Renal cortical epithelial cell (primary cell): ENCODE measurements at regions not wholly inside any gene's neighbourhood (a gene's known extent, or its start where the extent isn't known, plus 50 kb on each side); places are given as distances from the start of the nearest gene placed in this dataset.

Source experiments
- DNase-seq: peaks from one replicate; pipeline ENCODE4 v3.0.0-alpha.2; 2011; ENCODE audit warnings: low read depth

DNA sequence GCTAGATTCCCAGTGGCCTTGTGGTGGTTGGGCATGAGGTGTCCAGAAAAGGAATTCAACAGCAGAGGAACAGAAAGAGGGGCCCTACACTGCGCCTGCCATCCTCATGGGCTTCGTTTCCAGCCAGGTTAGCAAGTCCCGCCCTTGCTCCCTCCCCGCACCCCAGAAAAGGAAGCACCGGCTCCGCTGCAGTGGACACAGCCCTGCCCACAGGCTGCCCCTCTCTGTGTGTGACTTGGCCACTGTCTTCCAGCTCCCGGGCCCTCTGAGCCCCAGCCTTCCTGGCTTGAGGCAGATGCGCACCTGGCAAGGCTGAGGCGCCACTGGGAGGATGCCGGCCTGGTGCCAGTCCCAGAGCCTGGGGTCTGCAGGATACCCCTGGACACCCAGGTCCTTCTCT, 305.0 kb upstream of the IRX4 start:
- DNase-seq: no peak

- no peak for DNase-seq
Measured at GRCh38 chr5:2187156-2187555, 304.4 kb upstream of the IRX4 start.

- DNase-seq: no peak
Measured at GRCh38 chr5:2186472-2187015, 303.8 kb upstream of the IRX4 start.

DNA sequence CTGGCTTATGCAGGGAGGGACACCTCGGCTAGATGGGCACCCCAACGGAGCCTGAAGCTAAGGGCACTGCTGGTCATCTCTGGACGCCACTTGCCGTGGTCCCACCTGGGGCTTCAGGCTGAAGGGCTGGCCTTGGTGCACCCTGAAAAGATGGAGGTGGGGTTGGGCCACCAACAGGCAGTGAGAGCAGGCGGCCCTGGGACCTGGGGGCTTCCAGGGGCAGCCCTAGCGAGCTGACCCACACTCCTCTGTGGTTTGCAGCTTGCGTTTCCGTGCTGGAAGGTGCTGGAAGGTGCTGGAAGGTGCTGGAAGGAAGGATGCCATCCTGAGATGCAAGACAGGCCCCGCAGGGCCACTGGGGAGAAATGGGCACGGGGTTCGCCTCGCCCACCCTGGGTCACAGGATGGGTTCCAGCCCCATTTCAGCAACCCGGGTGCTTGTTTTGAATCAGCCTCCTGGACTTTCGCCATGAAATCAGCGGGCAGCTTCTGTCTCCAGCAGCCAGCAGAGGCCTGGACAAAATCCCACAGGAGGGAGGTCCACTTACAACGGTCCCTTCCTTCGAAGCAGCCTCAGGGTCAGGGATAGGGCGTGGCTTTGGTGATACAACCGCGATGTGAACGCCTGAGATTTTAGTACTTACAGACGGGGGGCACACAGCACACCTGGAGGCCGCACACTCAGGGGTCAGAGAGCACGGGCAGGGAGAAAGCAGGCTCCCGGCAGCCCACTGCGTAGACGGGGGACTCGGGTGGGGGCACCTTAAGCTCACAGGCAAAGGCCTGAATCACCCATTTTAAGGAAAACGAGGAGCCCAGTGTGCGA, 303.1 kb upstream of the IRX4 start:
- no peak for DNase-seq

- no peak for DNase-seq
Measured at GRCh38 chr5:2184563-2185540, 302.1 kb upstream of the IRX4 start.

DNA sequence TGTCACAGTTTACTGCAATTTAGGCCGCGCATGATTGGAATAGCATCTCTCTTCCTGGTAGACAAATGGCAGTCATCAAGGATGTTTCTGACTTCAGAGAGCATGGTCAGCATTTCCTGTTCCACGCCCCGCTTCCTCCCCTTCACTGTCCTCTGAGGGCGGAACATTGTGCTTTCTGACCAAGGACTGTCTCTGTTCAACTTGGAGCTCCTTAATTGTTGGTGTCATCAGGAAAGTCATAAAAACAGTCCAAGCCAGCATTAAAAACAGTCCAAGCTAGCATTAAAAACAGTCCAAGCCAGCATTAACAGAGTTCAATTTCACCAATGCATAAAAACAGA, 301.3 kb upstream of the IRX4 start:
- no peak for DNase-seq

DNA sequence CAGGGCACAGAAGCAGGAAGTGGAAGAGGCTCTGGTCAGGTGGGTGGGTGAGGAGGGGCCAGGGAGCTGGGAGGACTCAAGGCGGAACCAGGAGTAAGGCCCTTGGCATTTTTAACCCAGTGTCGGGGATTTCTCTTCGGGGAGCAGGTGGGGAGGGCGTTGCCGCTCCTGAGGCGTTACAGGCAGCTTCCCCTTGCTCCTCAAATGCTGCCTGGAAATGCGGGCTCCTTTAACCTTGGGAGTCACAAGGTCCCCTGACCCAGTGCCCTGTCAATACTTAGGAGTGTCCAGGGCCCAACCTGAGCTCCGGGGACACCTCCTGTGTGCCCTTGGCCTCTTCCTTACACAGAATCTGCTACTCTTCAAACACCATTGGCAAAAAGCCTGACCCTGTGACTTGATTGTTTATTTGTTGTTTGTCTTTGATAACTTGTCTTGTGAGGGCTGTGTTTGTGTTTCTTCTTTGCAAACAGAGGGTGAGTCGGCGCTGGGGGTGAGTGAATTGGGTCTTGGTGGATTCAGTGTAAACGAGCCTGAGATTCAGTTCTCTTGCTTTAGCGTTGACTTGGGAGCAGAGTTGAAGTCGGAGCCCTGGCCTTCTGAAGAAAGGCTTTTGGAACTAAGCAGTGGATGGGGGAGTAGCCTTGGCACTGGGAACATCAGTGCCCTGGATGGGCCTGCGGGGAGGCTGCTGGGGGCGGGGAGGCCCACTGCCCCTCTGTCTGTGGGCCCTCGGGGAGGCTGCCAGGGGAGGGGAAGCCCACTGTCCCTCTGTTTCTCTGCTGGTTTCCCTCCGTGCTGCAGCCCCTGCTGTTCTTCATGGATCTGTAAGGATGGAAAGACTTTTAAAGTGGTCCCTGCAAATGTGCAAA, 300.7 kb upstream of the IRX4 start:
- no peak for DNase-seq

- DNase-seq: no peak
Measured at GRCh38 chr5:2182020-2182419, 299.3 kb upstream of the IRX4 start.

GRCh38 chr5:2181557-2181956, 298.8 kb upstream of the IRX4 start:
- no peak for DNase-seq

GRCh38 chr5:2181149-2181548, 298.4 kb upstream of the IRX4 start:
- DNase-seq: no peak

DNA sequence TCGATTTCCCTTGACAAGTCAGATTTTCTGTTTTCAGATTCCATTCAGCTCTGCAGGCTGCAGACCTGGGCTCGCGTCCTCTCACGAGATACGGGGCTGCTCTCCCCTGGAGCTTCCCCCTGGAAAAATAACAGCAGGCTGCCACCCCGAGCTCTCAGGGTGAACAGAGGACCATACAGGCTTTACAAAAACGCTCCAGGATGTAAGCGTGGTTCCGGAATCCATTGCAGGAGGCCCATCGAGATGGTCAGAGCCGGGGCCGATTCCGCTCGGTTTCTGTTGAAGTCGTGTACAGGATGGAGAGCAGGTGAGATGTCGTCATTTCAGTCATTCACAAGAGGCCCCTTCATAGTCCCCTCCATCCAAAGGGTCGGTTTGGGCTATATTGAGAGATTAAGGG, 297.7 kb upstream of the IRX4 start:
- no peak for DNase-seq

GRCh38 chr5:2179861-2180260, 297.1 kb upstream of the IRX4 start:
- no peak for DNase-seq

GRCh38 chr5:2178528-2178927, 295.8 kb upstream of the IRX4 start:
- no peak for DNase-seq

- no peak for DNase-seq
Measured at GRCh38 chr5:2178071-2178477, 295.3 kb upstream of the IRX4 start.

GRCh38 chr5:2177244-2177643, 294.5 kb upstream of the IRX4 start:
- DNase-seq: no peak

- DNase-seq: no peak
Measured at GRCh38 chr5:2176581-2176980, 293.9 kb upstream of the IRX4 start.

- no peak for DNase-seq
Measured at GRCh38 chr5:2175842-2176404, 293.2 kb upstream of the IRX4 start.

DNA sequence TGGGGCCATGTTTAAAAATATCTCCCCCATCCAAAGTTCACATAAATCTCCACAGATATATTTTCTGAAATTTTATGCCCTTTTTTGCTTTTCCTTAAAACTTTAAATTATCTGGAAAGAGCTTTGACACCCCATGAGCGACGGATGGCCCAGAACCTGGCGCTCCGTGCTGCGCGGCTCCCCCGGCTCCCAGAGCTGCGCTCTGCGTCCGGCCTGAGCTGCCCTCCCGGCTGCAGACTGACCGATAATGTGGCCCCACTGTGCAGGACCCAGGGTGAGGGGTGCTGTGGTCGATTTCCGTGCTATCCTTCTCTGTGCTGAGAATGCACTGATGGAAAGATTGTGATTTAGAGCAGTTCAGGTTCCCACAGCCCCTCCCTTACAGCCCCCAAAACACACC, 292.3 kb upstream of the IRX4 start:
- DNase-seq: no peak

GRCh38 chr5:2174538-2174937, 291.8 kb upstream of the IRX4 start:
- DNase-seq: no peak

- DNase-seq: no peak
Measured at GRCh38 chr5:2173151-2173834, 290.6 kb upstream of the IRX4 start.

DNA sequence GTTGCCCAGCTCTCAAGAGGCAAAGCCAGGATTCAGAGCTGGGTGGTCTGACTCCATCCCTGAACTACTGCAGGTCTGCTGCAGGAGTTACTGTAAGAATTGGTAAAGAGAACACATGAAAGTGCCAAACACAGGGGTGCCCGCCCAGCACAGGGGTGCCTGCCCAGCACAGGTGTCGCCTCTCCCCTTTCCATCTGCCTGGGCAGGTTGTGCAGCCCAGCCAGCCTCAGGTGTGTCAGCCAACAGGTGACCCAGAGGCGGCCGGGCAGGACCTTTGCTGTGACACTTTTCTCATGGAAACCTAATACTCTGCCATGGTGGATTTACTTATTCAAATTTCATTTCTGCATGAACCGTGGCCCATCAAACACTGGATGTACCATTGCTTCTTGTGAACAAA, 289.7 kb upstream of the IRX4 start:
- DNase-seq: no peak
